Naive thymus-derived CD8-positive, alpha-beta T cell (primary cell): ENCODE measurements at regions not wholly inside any gene's neighbourhood (a gene's known extent, or its start where the extent isn't known, plus 50 kb on each side); places are given as distances from the start of the nearest gene placed in this dataset.
A peak's percentile ranks its signal among the peaks of the same experiment; 100 is the strongest.

Experiments used
- ATAC-seq, 2 donors: fragments of 150-1000 bp; cut with Tn5 transposase in 1 of 2; sonication (Bioruptor Pico), chemical (Tn5 transposase) in 1 of 2; 1 replicate in 1 of 2; 2 replicates in 1 of 2; pipeline ENCODE4 v1.10.0; 2021; ENCODE audit warnings: mild to moderate bottlenecking in 2 of 2, moderate library complexity in 2 of 2
- POLR2A ChIA-PET: fragments of 350-600 bp; sonication (Branson Sonifier 250); formaldehyde crosslinking; loops from one replicate; lab custom pipeline; 2021; ENCODE audit warnings: antibody characterized with exemption; lab: Charles Lee
- DNase-seq, 10 donors: peaks; one replicate each; pipeline versions ENCODE4 v3.0.0 to v3.0.0-alpha.2; 2020 to 2022
- H3K27ac Mint-ChIP-seq, 10 donors: one replicate each; pipeline ENCODE4 v1.8.0; 2020 to 2022; ENCODE audit warnings: mild to moderate bottlenecking in 10 of 10, mixed read lengths in 10 of 10, moderate library complexity in 4 of 10, inconsistent platforms in 1 of 10
- H3K27me3 Mint-ChIP-seq, 5 donors: one replicate each; pipeline ENCODE4 v1.8.0; 2021 to 2022; ENCODE audit warnings: mixed read lengths in 5 of 5
- H3K36me3 Mint-ChIP-seq, 3 donors: one replicate each; pipeline ENCODE4 v1.8.0; 2020 to 2022; ENCODE audit warnings: mixed read lengths in 3 of 3, mild to moderate bottlenecking in 2 of 3, inconsistent platforms in 1 of 3
- H3K4me1 Mint-ChIP-seq, 4 donors: one replicate each; pipeline ENCODE4 v1.8.0; 2021 to 2022; ENCODE audit warnings: mixed read lengths in 4 of 4
- H3K4me3 Mint-ChIP-seq, 10 donors: one replicate each; pipeline ENCODE4 v1.8.0; 2020 to 2022; ENCODE audit warnings: mild to moderate bottlenecking in 10 of 10, mixed read lengths in 10 of 10, moderate library complexity in 6 of 10, inconsistent platforms in 1 of 10
- H3K9me3 Mint-ChIP-seq, 9 donors: one replicate each; pipeline ENCODE4 v1.8.0; 2020 to 2022; ENCODE audit warnings: mixed read lengths in 9 of 9, mild to moderate bottlenecking in 3 of 9, inconsistent platforms in 1 of 9, moderate library complexity in 1 of 9

DNA sequence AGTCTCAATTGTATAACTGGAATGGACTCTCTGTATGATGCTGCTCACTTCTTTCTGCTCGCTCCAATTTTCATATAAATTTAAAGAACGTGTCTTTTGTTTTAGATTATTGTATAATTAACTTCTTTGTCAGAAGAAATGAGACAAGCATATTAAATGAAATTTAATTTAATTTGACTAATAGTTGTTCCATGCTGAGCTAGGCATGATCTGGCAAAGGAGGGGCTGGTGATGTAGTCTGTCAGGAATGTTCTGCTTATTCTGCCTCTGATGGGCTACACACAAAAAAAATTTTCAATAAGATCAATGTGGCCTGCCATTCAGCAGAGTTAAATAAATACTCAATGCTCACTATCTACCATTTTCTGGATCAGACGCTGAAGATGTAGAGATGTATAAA is 208.4 kb upstream of the CD96 start:
- POLR2A ChIA-PET: no interaction called here
- Mint-ChIP-seq H3K9me3 (no peaks in the 10 kb centered on the region), H3K27me3 (no peaks in the 10 kb centered on the region), H3K4me1 (peaks cover 6 to 17% (median 11%) of the 10 kb centered on the region in 4 donors), H3K4me3 (no peak overlapping the region), H3K36me3 (no peaks in the 10 kb centered on the region), H3K27ac (no peak overlapping the region)
- DNase-seq (no peak), ATAC-seq (no peak)

DNA sequence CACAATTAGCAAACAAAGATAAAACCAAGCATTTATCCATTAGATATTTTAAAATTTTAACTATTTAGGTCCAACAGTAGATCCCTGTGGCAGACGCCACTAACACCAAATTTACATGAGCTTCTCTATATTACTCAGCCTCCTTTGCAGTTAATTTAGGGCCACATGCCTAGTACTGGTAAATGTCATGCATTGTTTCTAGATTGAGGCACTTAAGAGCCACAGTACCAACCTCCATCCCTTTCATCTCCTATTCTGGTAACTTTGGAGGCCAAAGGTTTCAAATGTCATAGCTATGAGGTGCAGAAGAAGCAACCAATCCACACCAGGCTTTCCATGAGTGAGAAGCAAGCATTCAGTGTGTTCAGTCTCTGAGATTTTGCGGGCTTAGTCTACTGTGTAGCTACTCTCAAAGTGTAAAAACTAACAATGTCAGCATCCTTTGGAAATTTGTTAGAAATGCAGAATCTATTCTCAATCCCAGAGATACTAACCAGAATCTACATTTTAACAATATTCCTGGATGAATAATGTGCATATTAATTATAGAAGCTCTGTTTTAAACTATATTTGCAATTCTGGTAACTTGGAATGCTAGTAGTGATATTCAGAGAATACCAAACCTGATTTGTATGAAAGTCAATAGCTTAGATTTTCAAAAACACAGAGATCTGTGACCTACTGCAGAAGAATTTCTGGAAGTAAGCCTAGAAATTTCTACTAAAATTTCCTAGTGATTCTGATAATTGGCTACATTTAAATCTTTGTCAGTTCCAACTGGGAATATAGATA is 206.3 kb upstream of the CD96 start:
- ATAC-seq (no peak), DNase-seq (no peak)
- Mint-ChIP-seq H3K36me3 (peaks cover 0 to 10% (median 5%) of the 10 kb centered on the region in 3 donors), H3K27ac (no peak overlapping the region), H3K9me3 (peaks cover 0 to 11% (median 4%) of the 10 kb centered on the region in 9 donors), H3K4me3 (no peak overlapping the region), H3K4me1 (peaks cover 6 to 17% (median 11%) of the 10 kb centered on the region in 4 donors), H3K27me3 (no peaks in the 10 kb centered on the region)
- POLR2A ChIA-PET: no interaction called here

DNA sequence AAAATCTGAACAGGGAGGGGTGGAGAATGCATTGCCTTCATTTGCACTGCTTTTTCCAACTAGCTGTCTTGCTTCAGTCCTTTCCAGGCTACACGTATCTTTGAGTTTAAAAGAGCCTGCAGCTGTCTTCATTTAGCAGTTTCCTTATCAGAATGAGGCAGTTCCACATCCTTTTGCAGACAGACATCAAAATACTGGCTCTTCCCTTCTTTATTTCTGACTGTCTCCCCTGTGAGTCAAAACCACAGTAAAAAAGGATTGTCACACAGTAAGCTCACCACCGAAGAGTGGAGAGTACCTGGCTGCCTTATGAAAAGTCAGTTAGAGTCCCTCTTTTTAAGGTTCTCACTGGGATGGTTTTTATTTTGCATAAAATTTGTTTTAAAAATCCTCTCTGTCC is 205.5 kb upstream of the CD96 start:
- H3K36me3 Mint-ChIP-seq: peaks cover 0 to 13% (median 5%) of the 10 kb centered on the region in 3 donors
- POLR2A ChIA-PET: no interaction called here

DNA sequence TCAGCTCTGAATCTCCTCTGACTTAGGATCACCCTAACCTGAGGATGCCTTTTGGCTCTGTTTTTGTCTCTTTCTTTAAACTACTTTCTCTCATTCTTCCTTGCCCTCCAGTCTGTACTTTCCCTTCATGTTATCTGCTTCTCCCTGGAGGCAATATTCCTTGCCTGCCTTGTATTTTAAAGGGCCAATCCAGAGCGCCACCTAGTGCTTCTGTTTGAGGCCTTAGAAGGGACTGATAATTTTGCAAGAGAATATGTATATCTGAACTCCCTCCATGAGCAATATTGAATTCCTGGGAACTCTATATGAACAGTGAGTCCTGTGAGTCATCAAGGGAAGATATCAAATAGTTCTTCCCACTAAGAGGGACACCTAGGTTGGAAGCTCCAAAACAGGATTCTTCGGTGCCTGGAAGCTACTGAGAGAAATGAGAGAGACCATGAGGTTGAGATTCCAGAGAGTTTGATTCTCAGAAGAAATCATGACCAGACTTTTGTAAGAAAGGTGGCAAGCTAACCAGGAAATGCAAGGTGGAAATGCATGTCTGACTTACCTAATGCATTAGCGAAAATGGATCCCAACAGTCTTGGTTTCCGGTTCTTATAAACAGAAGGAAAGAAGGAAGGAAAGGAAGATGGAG is 203.8 kb upstream of the CD96 start:
- POLR2A ChIA-PET: no interaction called here
- H3K4me3 Mint-ChIP-seq: no peak overlapping the region
- H3K27ac Mint-ChIP-seq: peak overlapping the region in 2 of 10 donors; percentile 2 to 84
- ATAC-seq (peak in 1 of 2 donors; percentile 37), DNase-seq (peak in 7 of 10 donors; percentile 5 to 61 (median 30))
- peaks cover 6 to 17% (median 11%) of the 10 kb centered on the region in 4 donors for H3K4me1 Mint-ChIP-seq
- H3K27me3 Mint-ChIP-seq: no peaks in the 10 kb centered on the region
- H3K36me3 Mint-ChIP-seq: peaks cover 0 to 17% (median 5%) of the 10 kb centered on the region in 3 donors
- peaks cover 0 to 17% (median 6%) of the 10 kb centered on the region in 9 donors for H3K9me3 Mint-ChIP-seq

More for the DNA sequence above, 205.5 kb upstream of the CD96 start:
- Mint-ChIP-seq H3K4me3 (no peak overlapping the region), H3K27ac (peak overlapping the region in 2 of 10 donors; percentile 46 to 82), H3K9me3 (peaks cover 0 to 12% (median 4%) of the 10 kb centered on the region in 9 donors), H3K27me3 (no peaks in the 10 kb centered on the region), H3K4me1 (peaks cover 6 to 17% (median 11%) of the 10 kb centered on the region in 4 donors)
- DNase-seq (no peak), ATAC-seq (no peak)

DNA sequence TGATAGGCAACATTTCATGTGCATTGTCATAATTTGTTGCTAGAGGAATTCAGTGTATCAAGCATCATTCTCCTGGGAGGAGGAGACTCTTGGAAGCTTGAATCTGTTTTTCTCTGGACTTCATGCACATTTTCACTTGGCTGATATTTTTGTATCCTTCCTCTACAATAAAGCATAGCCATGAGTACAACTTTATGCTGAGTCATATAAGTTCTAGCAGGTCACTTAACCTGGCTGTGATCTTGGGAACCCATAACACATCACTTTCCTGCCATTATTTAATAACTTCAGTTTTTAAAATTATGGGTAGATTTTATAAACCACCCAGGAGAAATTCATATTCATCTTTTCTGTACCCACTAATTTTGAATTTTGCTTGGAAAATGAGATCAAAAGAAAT is 203.0 kb upstream of the CD96 start:
- POLR2A ChIA-PET: no interaction called here
- H3K27me3 Mint-ChIP-seq: no peaks in the 10 kb centered on the region
- ATAC-seq: no peak
- peaks cover 0 to 17% (median 5%) of the 10 kb centered on the region in 3 donors for H3K36me3 Mint-ChIP-seq
- H3K4me3 Mint-ChIP-seq: no peak overlapping the region
- H3K27ac Mint-ChIP-seq: no peak overlapping the region
- no peak for DNase-seq
- H3K9me3 Mint-ChIP-seq: peaks cover 0 to 17% (median 6%) of the 10 kb centered on the region in 9 donors
- peaks cover 6 to 17% (median 11%) of the 10 kb centered on the region in 4 donors for H3K4me1 Mint-ChIP-seq

DNA sequence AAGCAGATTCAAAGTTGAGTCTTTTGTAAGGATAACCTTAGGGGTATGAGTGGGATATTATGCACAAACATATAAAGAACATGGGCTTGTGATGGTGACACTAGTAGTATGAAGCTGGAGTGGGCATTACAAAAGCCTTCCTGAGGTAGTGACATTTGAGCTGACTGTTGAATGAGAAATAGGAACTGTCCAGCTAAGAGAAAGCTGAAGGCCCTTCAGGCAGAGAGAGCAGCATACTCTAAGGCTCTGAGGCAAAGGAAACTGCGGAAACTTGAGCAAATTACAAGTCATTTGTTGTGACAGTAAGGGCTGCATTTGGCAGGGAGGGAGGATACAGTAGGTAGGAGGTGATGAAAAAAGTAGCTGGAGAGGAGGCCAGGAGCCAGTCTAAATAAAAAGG is 190.7 kb upstream of the CD96 start:
- no peaks in the 10 kb centered on the region for H3K27me3 Mint-ChIP-seq
- DNase-seq: no peak

DNA sequence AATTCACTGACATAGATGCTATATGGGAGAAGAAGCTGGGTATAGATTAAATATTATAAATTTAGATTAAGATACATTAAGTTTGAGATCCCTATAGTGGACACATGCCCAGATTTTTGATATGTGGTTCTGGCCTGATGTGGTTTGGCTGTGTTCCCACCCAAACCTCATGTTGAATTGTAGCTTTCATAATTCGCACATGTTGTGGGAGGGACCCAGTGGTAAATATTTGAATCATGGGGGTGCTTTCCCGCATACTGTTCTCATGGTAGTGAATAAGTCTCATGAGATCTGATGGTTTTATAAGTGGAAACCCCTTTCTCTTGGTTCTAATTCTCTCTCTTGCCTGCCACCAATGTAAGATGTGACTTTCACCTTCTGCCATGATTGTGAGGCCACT is 189.4 kb upstream of the CD96 start:
- ATAC-seq (no peak), DNase-seq (no peak)
- H3K36me3 Mint-ChIP-seq: peaks cover 0 to 17% (median 0%) of the 10 kb centered on the region in 3 donors
- no peaks in the 10 kb centered on the region for H3K27me3 Mint-ChIP-seq
- POLR2A ChIA-PET: no interaction called here
- no peak overlapping the region for H3K27ac Mint-ChIP-seq
- H3K4me3 Mint-ChIP-seq: no peak overlapping the region
- H3K4me1 Mint-ChIP-seq: peaks cover 0 to 6% (median 0%) of the 10 kb centered on the region in 4 donors
- peaks cover 0 to 26% (median 4%) of the 10 kb centered on the region in 9 donors for H3K9me3 Mint-ChIP-seq

More for the DNA sequence above, 190.7 kb upstream of the CD96 start:
- H3K9me3 Mint-ChIP-seq: peaks cover 0 to 31% (median 4%) of the 10 kb centered on the region in 9 donors
- H3K36me3 Mint-ChIP-seq: peaks cover 0 to 27% (median 3%) of the 10 kb centered on the region in 3 donors
- no peak overlapping the region for H3K4me3 Mint-ChIP-seq
- H3K4me1 Mint-ChIP-seq: peaks cover 0 to 6% (median 0%) of the 10 kb centered on the region in 4 donors
- POLR2A ChIA-PET: no interaction called here
- no peak for ATAC-seq
- H3K27ac Mint-ChIP-seq: peak overlapping the region in 1 of 10 donors; percentile 11

DNA sequence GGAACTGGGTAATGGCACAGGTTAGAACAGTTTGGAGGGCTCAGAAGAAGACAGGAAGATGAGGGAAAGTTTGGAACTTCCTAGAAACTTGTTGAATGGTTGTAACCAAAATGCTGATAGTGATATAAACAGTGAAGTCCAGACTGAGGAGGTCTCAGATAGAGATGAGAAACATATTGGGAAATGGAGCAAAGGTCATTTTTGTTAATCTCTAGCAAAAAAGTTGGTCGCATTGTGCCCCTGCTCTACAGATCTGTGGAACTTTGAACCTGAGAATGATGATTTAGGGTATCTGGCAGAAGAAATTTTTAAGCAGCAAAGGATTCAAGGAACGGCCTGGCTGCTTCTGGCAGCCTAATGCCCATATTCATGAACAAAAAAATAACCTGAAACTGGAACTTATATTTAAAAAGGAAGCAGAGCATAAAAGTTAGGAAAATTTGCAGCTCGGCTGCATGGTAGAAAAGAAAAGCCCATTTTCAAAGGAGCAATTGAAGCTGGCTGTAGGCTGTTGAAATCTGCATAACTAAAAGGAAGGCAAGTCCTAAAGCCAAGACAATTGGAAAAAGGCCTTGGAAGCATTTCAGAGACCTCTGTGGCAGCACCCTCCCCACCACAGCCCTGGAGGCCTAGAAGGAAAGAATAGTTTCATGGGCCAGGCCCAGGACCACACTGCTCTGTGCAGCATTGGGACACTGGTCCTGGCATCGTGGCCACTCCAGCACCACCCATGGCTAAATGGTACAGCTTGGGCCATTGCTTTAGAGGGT is 182.6 kb upstream of the CD96 start:
- DNase-seq (no peak), ATAC-seq (no peak)
- POLR2A ChIA-PET: no interaction called here
- no peaks in the 10 kb centered on the region for H3K36me3 Mint-ChIP-seq
- no peak overlapping the region for H3K4me3 Mint-ChIP-seq
- no peak overlapping the region for H3K27ac Mint-ChIP-seq
- H3K9me3 Mint-ChIP-seq: peaks cover 0 to 10% (median 2%) of the 10 kb centered on the region in 9 donors
- peaks cover 0 to 6% (median 0%) of the 10 kb centered on the region in 4 donors for H3K4me1 Mint-ChIP-seq
- H3K27me3 Mint-ChIP-seq: no peaks in the 10 kb centered on the region

DNA sequence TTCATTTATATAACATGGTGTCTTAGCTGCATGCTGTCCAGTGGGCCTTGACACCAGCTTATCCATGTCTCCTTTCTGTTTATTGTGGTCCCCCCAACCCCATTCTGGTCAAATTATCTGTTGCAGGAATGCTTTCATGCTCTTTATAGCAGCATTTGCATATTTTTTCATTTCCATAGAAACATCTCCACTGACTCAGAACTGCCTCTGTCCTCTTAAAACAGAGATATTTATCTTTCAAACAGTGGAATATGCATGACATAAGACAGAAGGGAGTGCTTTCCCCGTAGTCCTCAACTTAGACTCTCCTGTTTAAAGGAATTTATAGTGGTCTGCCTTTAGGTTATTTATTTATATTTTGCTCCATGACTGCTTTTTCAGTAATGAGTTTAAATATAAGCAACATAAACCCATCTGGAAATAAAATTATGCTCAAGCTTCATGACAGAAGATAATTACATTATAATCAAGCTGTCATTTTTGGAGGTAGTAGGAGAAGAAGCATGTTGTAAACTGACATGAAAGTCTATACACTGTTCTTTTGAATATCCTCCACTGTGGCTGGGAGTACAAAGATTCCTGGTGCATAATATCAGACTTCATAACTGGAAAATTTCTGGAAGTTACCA is 179.5 kb upstream of the CD96 start:
- DNase-seq: no peak
- POLR2A ChIA-PET: no interaction called here

DNA sequence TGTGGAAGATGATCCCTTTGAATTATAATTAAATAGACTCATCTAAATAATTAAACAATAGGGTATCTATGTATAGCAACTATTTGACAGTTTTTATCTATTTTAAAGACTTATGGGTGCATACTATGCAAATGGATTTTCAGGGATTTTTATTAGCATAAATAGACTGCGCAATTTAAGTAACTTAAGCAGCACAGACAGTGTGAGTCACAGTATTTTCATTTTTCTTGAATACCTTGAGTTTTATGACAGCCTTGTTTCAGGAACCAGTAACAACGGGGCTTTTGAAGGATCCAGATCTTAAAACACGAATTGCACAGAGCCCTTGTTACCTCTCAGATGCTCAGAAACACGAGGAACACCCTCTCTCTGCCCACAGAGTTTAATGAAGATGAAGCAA is 175.5 kb upstream of the CD96 start:
- H3K9me3 Mint-ChIP-seq: peaks cover 0 to 19% (median 12%) of the 10 kb centered on the region in 9 donors
- no peaks in the 10 kb centered on the region for H3K4me1 Mint-ChIP-seq
- ATAC-seq: no peak
- no peak overlapping the region for H3K4me3 Mint-ChIP-seq
- no peak overlapping the region for H3K27ac Mint-ChIP-seq
- H3K27me3 Mint-ChIP-seq: no peaks in the 10 kb centered on the region
- peaks cover 0 to 20% (median 11%) of the 10 kb centered on the region in 3 donors for H3K36me3 Mint-ChIP-seq
- POLR2A ChIA-PET: no interaction called here
- no peak for DNase-seq

More for the DNA sequence above, 179.5 kb upstream of the CD96 start:
- no peak overlapping the region for H3K4me3 Mint-ChIP-seq
- no peak for ATAC-seq
- no peaks in the 10 kb centered on the region for H3K4me1 Mint-ChIP-seq
- H3K27me3 Mint-ChIP-seq: no peaks in the 10 kb centered on the region
- peaks cover 0 to 10% (median 0%) of the 10 kb centered on the region in 9 donors for H3K9me3 Mint-ChIP-seq
- H3K36me3 Mint-ChIP-seq: no peaks in the 10 kb centered on the region
- H3K27ac Mint-ChIP-seq: no peak overlapping the region

DNA sequence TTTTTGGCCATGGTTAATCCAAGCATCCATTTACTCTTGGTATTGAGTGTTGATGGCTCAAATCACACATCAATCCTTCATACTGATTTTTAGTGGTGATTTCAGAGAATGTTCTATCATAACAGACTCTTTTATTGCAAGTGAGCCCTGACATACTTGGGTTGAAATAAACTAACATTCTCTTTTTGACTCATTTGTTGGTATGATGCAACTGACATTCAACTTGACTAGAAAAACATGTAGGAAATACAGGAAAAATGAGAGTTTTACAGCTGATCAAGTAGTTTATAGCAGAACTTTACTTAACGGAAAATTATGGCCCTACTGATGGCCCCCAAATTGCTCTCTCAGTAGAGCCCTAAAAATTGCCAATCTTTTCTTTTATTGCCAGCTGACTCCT is 173.9 kb upstream of the CD96 start:
- Mint-ChIP-seq H3K36me3 (peaks cover 0 to 31% (median 20%) of the 10 kb centered on the region in 3 donors), H3K27ac (no peak overlapping the region)

DNA sequence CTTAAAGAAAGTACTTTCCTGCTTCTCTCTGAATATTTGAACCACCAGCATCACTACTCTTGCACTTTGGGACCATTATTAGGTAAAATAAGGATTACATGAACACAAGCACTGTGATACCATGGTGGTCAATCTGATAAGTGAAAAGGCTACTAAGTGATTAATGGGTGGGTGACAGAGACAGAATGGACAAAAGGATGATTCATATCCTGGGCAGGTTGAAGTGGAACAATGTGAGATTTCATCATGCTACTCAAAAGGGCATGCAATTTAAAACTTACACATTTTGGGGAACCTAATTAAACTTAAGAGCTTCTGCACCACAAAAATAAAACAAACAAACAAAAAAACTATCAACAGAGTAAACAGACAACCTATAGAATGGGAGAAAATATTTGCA is 172.0 kb upstream of the CD96 start:
- no peak overlapping the region for H3K4me3 Mint-ChIP-seq
- H3K27ac Mint-ChIP-seq: no peak overlapping the region
- no peaks in the 10 kb centered on the region for H3K4me1 Mint-ChIP-seq
- POLR2A ChIA-PET: no interaction called here
- H3K9me3 Mint-ChIP-seq: peaks cover 5 to 53% (median 26%) of the 10 kb centered on the region in 9 donors
- DNase-seq (no peak), ATAC-seq (no peak)
- H3K27me3 Mint-ChIP-seq: peaks cover 0 to 4% (median 0%) of the 10 kb centered on the region in 5 donors
- H3K36me3 Mint-ChIP-seq: peaks cover 0 to 48% (median 25%) of the 10 kb centered on the region in 3 donors

More for the DNA sequence above, 173.9 kb upstream of the CD96 start:
- Mint-ChIP-seq H3K27me3 (no peaks in the 10 kb centered on the region), H3K4me3 (peak overlapping the region in 1 of 10 donors; percentile 23), H3K4me1 (no peaks in the 10 kb centered on the region), H3K9me3 (peaks cover 0 to 34% (median 12%) of the 10 kb centered on the region in 9 donors)
- DNase-seq (no peak), ATAC-seq (no peak)
- POLR2A ChIA-PET: no interaction called here
